ENCODE measurements at regions not wholly inside any gene's neighbourhood (a gene's known extent, or its start where the extent isn't known, plus 50 kb on each side); places are given as distances from the start of the nearest gene placed in this dataset.
"Not testable (repeated sequence)": the region's sequence is repeated elsewhere in the genome, so short reads cannot be mapped to it uniquely, and the experiment has no call there.

- Histone ChIP-seq H3K36me3 (ENCODE audit: control insufficient read depth, insufficient read depth, low read length) (no peaks in the 10 kb centered on the region), H3K4me3 (ENCODE audit: low read depth in 2 of 2, low read length in 2 of 2) (no peak overlapping the region), H3K27ac (ENCODE audit: low read length) (no peak overlapping the region), H3K27me3 (ENCODE audit: control insufficient read depth, insufficient read depth, low read length) (no peaks in the 10 kb centered on the region), H3K4me1 (ENCODE audit: control insufficient read depth, insufficient read depth, low read length) (no peaks in the 10 kb centered on the region), H3K9me3 (ENCODE audit: control insufficient read depth, insufficient read depth, low read depth, low read length) (no peaks in the 10 kb centered on the region)
- CTCF ChIA-PET, result no interaction called here
- no peak for ATAC-seq
- DNase-seq (ENCODE audit: low read depth, low spot score), result no peak
- POLR2A ChIA-PET, result no interaction called here
- no peak for TF ChIP-seq SIN3A (IDR thresholded peaks at IDR 0.05; ENCODE audit: borderline replicate concordance, insufficient read depth, low read depth, low read length)
- TF ChIP-seq POLR2AphosphoS5 (IDR thresholded peaks at IDR 0.05; ENCODE audit: low read depth, low read length), result no peak
- TF ChIP-seq, protein P1, sequence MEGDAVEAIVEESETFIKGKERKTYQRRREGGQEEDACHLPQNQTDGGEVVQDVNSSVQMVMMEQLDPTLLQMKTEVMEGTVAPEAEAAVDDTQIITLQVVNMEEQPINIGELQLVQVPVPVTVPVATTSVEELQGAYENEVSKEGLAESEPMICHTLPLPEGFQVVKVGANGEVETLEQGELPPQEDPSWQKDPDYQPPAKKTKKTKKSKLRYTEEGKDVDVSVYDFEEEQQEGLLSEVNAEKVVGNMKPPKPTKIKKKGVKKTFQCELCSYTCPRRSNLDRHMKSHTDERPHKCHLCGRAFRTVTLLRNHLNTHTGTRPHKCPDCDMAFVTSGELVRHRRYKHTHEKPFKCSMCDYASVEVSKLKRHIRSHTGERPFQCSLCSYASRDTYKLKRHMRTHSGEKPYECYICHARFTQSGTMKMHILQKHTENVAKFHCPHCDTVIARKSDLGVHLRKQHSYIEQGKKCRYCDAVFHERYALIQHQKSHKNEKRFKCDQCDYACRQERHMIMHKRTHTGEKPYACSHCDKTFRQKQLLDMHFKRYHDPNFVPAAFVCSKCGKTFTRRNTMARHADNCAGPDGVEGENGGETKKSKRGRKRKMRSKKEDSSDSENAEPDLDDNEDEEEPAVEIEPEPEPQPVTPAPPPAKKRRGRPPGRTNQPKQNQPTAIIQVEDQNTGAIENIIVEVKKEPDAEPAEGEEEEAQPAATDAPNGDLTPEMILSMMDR (IDR thresholded peaks at IDR 0.05), result no peak
- no peak for TF ChIP-seq TCF7L2 (IDR thresholded peaks at IDR 0.05; ENCODE audit: low read depth, low read length)
- TF ChIP-seq REST (IDR thresholded peaks at IDR 0.05; ENCODE audit: insufficient read depth in 1 of 2, low read depth in 2 of 2, low read length in 1 of 2), result no peak
- intact Hi-C loops (cut with micrococcal nuclease; ENCODE audit: unreplicated experiment), result no loop called here
- BruUV-seq (replicated peaks), result no TSS peak
- in situ Hi-C loops (cut with HindIII; ENCODE audit: low pct_unique_long_range_greater_than_20kb, low sequenced_read_pairs), result no loop called here
Measured at GRCh38 chr2:185417688-185418087, 320.9 kb upstream of the FSIP2 start.

DNA sequence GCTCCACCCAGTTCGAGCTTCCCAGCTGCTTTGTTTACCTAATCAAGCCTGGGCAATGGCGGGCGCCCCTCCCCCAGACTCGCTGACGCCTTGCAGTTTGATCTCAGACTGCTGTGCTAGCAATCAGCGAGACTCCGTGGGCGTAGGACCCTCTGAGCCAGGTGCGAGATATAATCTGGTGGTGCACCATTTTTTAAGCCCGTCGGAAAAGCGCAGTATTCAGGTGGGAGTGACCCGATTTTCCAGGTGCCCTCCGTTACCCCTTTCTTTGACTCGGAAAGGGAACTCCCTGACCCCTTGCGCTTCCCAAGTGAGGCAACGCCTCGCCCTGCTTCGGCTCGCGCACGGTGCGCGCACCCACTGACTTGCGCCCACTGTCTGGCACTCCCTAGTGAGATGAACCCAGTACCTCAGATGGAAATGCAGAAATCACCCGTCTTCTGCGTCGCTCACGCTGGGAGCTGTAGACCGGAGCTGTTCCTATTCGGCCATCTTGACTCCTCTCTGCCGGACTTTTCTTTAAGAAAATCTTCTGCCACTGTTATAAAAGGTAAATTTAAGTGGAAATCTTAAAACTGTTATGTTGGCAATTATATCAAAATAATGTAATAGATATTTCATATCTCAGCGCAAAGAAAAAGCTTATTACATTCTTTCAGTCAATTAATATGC lies 313.5 kb upstream of the FSIP2 start:
- H3K4me1 ChIP-seq (ENCODE audit: control insufficient read depth, insufficient read depth, low read length); in situ Hi-C loops (cut with HindIII; ENCODE audit: low pct_unique_long_range_greater_than_20kb, low sequenced_read_pairs); H3K27me3 ChIP-seq (ENCODE audit: control insufficient read depth, insufficient read depth, low read length); intact Hi-C loops (cut with micrococcal nuclease; ENCODE audit: unreplicated experiment); H3K4me3 ChIP-seq (ENCODE audit: low read depth in 2 of 2, low read length in 2 of 2); POLR2A ChIA-PET; H3K36me3 ChIP-seq (ENCODE audit: control insufficient read depth, insufficient read depth, low read length); CTCF ChIA-PET; H3K9me3 ChIP-seq (ENCODE audit: control insufficient read depth, insufficient read depth, low read depth, low read length); DNase-seq (ENCODE audit: low read depth, low spot score); BruUV-seq (replicated peaks); ATAC-seq; H3K27ac ChIP-seq (ENCODE audit: low read length): not testable (repeated sequence)

DNA sequence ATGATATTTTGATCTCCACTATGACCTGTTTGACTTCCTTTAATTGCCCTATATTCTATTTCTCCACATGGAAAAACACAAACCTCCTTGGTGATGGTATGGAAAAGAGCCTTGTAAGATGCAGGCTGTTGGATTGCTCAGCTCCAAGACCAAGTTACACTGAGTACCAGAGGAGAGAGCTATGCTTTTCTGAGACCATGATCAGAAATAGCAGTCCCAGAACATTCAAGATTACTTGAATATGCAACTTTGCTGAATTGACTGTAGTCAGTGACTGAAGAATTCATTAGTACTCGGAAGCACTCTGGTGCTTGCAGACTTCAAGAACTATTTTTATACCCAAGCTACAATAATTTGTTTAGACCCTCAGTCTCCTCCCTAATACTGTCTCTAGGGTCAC lies 310.6 kb upstream of the FSIP2 start:
- DNase-seq (ENCODE audit: low read depth, low spot score) (no peak), ATAC-seq (no peak)
- TF ChIP-seq, protein P1 (IDR thresholded peaks at IDR 0.05), result no peak
- TF ChIP-seq TCF7L2 (IDR thresholded peaks at IDR 0.05; ENCODE audit: low read depth, low read length), result no peak
- TF ChIP-seq SIN3A (IDR thresholded peaks at IDR 0.05; ENCODE audit: borderline replicate concordance, insufficient read depth, low read depth, low read length), result no peak
- no peak for TF ChIP-seq POLR2AphosphoS5 (IDR thresholded peaks at IDR 0.05; ENCODE audit: low read depth, low read length)
- TF ChIP-seq REST (IDR thresholded peaks at IDR 0.05; ENCODE audit: insufficient read depth in 1 of 2, low read depth in 2 of 2, low read length in 1 of 2), result no peak
- Histone ChIP-seq H3K9me3 (ENCODE audit: control insufficient read depth, insufficient read depth, low read depth, low read length) (no peaks in the 10 kb centered on the region), H3K4me1 (ENCODE audit: control insufficient read depth, insufficient read depth, low read length) (no peaks in the 10 kb centered on the region), H3K36me3 (ENCODE audit: control insufficient read depth, insufficient read depth, low read length) (no peaks in the 10 kb centered on the region), H3K27me3 (ENCODE audit: control insufficient read depth, insufficient read depth, low read length) (no peaks in the 10 kb centered on the region), H3K4me3 (ENCODE audit: low read depth in 2 of 2, low read length in 2 of 2) (no peak overlapping the region), H3K27ac (ENCODE audit: low read length) (no peak overlapping the region)
- no TSS peak for BruUV-seq (replicated peaks)
- ChIA-PET CTCF (no interaction called here), POLR2A (no interaction called here)
- intact Hi-C loops (cut with micrococcal nuclease; ENCODE audit: unreplicated experiment), result no loop called here
- in situ Hi-C loops (cut with HindIII; ENCODE audit: low pct_unique_long_range_greater_than_20kb, low sequenced_read_pairs), result no loop called here

Measured in Panc1 (cell line).